Colonic mucosa (tissue), 4 donors: ENCODE measurements at regions not wholly inside any gene's neighbourhood (a gene's known extent, or its start where the extent isn't known, plus 50 kb on each side); places are given as distances from the start of the nearest gene placed in this dataset.

ENCODE experiments used
- DNase-seq: peaks from one replicate; pipeline ENCODE4 v3.0.0-alpha.2; 2020
- H3K27ac ChIP-seq: fragments of 200-600 bp; one replicate; pipeline ENCODE4 v1.8.0; 2021
- H3K27me3 ChIP-seq: fragments of 200-600 bp; one replicate; pipeline ENCODE4 v1.8.0; 2021
- H3K36me3 ChIP-seq: fragments of 200-600 bp; one replicate; pipeline ENCODE4 v1.8.0; 2021
- H3K4me1 ChIP-seq: fragments of 200-600 bp; one replicate; pipeline ENCODE4 v1.8.0; 2021; ENCODE audit warnings: mild to moderate bottlenecking
- H3K4me3 ChIP-seq: fragments of 200-600 bp; one replicate; pipeline ENCODE4 v1.8.0; 2021
- H3K9ac ChIP-seq, 2 donors: one replicate each; pipeline ENCODE4 v1.7.0; 2013; ENCODE audit warnings: control low read depth in 2 of 2, low read depth in 2 of 2, low read length in 2 of 2
- H3K9me3 ChIP-seq: fragments of 200-600 bp; one replicate; pipeline ENCODE4 v1.8.0; 2021
- intact Hi-C: fragments of 100-400 bp; cut with DNase I; formaldehyde crosslinking; loops from one replicate; pipeline ENCODE4 v1.14.1; 2022
- TF ChIP-seq, protein P1 (sequence below): fragments of 200-600 bp; IDR thresholded peaks from one replicate; pipeline ENCODE4 v1.8.0; 2022; ENCODE audit warnings: antibody characterized with exemption, mild to moderate bottlenecking
- donor health status: healthy.
- donor health status: DM: no; HTN: no; CAD: no.
- donor health status: DM: no; HTN: no; CAD: no.

DNA sequence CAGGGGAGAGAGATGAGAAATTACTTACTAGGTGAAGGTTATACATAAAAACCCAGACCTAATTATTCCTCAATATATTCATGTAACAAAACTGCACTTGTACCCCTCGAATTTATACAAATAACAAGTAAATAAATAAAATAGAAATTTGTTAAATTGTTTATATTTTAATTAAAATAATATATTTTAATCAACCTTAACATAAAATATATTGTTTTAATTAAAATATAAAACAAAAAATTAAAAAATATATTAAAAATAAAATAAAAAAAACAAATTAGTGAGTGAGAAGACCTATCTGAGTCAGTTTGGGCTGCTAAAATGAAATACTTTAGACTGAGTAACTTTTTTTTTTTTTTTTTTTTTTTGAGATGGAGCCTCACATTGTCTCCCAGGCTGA lies 87.4 kb upstream of the PCDH7 start:
- Histone ChIP-seq H3K9me3 (no peaks in the 10 kb centered on the region), H3K36me3 (no peaks in the 10 kb centered on the region), H3K4me1 (no peaks in the 10 kb centered on the region), H3K27me3 (no peaks in the 10 kb centered on the region), H3K27ac (no peak overlapping the region), H3K9ac (no peak overlapping the region), H3K4me3 (no peak overlapping the region)
- intact Hi-C loops: no loop called here
- no peak for DNase-seq
- TF ChIP-seq, protein P1, sequence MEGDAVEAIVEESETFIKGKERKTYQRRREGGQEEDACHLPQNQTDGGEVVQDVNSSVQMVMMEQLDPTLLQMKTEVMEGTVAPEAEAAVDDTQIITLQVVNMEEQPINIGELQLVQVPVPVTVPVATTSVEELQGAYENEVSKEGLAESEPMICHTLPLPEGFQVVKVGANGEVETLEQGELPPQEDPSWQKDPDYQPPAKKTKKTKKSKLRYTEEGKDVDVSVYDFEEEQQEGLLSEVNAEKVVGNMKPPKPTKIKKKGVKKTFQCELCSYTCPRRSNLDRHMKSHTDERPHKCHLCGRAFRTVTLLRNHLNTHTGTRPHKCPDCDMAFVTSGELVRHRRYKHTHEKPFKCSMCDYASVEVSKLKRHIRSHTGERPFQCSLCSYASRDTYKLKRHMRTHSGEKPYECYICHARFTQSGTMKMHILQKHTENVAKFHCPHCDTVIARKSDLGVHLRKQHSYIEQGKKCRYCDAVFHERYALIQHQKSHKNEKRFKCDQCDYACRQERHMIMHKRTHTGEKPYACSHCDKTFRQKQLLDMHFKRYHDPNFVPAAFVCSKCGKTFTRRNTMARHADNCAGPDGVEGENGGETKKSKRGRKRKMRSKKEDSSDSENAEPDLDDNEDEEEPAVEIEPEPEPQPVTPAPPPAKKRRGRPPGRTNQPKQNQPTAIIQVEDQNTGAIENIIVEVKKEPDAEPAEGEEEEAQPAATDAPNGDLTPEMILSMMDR: no peak

DNA sequence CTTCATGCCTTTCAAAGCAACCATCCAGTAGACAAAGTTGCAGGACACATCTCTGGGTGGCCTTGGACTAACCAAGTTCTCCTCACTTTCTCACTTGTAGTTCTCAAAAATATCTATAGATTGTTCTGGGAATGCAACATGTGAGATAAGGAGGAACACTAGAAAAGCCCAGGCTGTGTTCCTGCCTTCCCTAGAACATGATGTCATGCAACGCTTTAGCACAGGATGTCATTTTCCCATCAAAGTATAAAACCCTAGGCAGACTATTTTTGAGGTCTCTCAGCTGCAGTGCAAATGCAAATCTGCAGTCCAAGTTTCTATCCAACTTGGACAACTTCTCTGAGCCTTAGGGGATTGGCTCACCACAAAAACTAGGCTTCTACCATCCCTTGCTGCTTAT lies 78.8 kb upstream of the PCDH7 start:
- intact Hi-C loops: no loop called here
- no peak overlapping the region for H3K4me3 ChIP-seq
- TF ChIP-seq, protein P1: no peak

DNA sequence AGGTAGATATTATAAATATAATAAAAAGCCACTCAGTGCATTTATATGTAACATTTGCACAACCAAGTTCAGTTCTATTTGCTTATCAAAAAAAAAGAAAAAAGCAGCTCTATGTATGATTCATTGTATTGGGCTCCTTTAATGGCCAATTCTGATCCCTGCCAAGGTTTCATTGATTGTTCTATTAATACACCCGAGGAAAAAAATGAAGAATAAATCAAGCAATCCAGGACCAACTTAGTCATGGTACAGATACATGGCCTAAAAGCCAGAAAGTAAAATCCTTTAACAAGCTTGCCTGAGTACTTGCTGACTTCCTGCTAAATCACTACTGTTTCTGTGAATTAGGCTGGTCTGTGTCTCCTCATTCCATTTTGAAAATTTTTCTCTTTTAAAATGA lies 77.6 kb upstream of the PCDH7 start:
- Histone ChIP-seq H3K9ac (no peak overlapping the region), H3K4me3 (no peak overlapping the region), H3K27me3 (no peaks in the 10 kb centered on the region), H3K36me3 (no peaks in the 10 kb centered on the region), H3K4me1 (no peaks in the 10 kb centered on the region), H3K9me3 (no peaks in the 10 kb centered on the region), H3K27ac (no peak overlapping the region)
- intact Hi-C loops: no loop called here
- TF ChIP-seq, protein P1: no peak
- DNase-seq: no peak

More for the DNA sequence above, 78.8 kb upstream of the PCDH7 start:
- Histone ChIP-seq H3K27me3 (no peaks in the 10 kb centered on the region), H3K36me3 (no peaks in the 10 kb centered on the region), H3K9me3 (no peaks in the 10 kb centered on the region), H3K9ac (no peak overlapping the region), H3K27ac (no peak overlapping the region), H3K4me1 (no peaks in the 10 kb centered on the region)
- DNase-seq: no peak

DNA sequence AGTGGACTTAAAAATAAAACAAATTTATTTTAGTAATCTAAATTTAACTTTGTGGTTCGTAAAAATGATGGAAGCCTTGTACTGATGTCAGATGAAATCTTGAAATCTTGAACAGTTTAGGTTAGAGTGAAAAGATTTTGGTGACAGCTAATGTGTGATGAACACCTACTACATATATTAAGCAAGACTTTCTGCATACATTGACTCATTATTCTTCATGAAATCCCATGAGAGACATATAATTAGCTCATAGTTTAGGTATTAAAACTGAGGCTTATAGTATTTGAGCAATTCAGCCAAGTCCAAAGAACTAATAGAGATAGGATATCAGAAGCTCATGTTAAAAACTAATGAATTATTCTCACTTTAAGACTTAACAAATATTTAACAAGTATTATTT lies 66.9 kb upstream of the PCDH7 start:
- no peak overlapping the region for H3K9ac ChIP-seq
- no peak overlapping the region for H3K4me3 ChIP-seq
- H3K36me3 ChIP-seq: no peaks in the 10 kb centered on the region
- no peaks in the 10 kb centered on the region for H3K9me3 ChIP-seq
- no peak overlapping the region for H3K27ac ChIP-seq
- TF ChIP-seq, protein P1: no peak
- H3K27me3 ChIP-seq: no peaks in the 10 kb centered on the region
- no peaks in the 10 kb centered on the region for H3K4me1 ChIP-seq
- no peak for DNase-seq
- intact Hi-C loops: no loop called here

DNA sequence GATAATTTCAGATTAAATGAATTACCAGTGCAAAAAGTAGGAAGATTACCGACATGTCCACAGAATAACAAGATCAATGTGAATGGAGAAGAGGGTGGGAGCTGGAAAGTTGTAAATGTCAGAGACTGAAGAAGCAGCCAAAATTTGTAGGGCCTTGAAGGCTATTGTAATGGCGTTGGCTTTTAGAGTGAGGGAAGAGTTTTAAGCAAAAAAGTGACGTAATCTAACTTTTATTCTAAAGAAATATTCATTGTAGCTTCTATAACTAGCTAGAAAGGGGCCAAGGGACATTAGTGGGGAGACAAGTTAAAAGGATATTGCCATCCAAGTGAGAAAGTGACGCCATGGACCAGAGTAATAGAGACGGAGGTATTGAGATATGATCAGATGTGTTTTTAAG lies 63.3 kb upstream of the PCDH7 start:
- no peak for DNase-seq
- no peaks in the 10 kb centered on the region for H3K36me3 ChIP-seq
- H3K27ac ChIP-seq: no peak overlapping the region
- no peaks in the 10 kb centered on the region for H3K4me1 ChIP-seq
- H3K9ac ChIP-seq: no peak overlapping the region
- no peak overlapping the region for H3K4me3 ChIP-seq
- no peaks in the 10 kb centered on the region for H3K27me3 ChIP-seq
- TF ChIP-seq, protein P1: no peak
- no peaks in the 10 kb centered on the region for H3K9me3 ChIP-seq
- intact Hi-C loops: no loop called here

DNA sequence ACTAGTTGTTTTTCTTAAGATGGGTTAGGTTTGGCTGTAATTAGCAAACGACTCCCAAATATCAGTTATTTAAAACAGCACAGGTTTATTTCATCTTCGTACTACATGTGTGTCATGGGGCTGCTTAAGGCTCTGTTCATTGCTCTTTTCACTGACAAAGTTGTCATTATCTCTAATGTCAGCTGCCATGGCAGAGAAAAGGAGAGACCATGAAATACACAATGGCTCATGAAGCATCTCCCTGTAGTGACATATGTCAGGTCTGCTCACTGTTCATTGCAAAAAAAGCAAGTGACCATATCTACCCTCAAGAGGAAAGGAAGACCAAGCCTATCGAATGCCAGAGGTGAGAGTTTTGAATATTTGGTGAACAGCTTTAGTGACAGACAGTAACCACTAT lies 52.2 kb upstream of the PCDH7 start:
- intact Hi-C loops: no loop called here
- H3K9ac ChIP-seq: no peak overlapping the region
- no peaks in the 10 kb centered on the region for H3K9me3 ChIP-seq
- H3K27me3 ChIP-seq: no peaks in the 10 kb centered on the region
- H3K36me3 ChIP-seq: no peaks in the 10 kb centered on the region
- TF ChIP-seq, protein P1: no peak
- no peak overlapping the region for H3K4me3 ChIP-seq
- H3K4me1 ChIP-seq: no peaks in the 10 kb centered on the region
- no peak overlapping the region for H3K27ac ChIP-seq
- no peak for DNase-seq
